ENCODE measurements at regions not wholly inside any gene's neighbourhood (a gene's known extent, or its start where the extent isn't known, plus 50 kb on each side); places are given as distances from the start of the nearest gene placed in this dataset.

GRCh38 chr17:71037386-71037785 is 868.1 kb downstream of the KCNJ2 start:
- TF ChIP-seq POLR2A (IDR thresholded peaks at IDR 0.05) (no peak), CTCF (IDR thresholded peaks at IDR 0.05) (no peak)
